Esophagus (tissue), 2 donors: ENCODE measurements at regions not wholly inside any gene's neighbourhood (a gene's known extent, or its start where the extent isn't known, plus 50 kb on each side); places are given as distances from the start of the nearest gene placed in this dataset.

Source experiments
- H3K27ac ChIP-seq, 2 donors: one replicate each; pipeline ENCODE4 v1.5.1; 2013; ENCODE audit warnings: low read depth in 2 of 2, mild to moderate bottlenecking in 2 of 2, inconsistent platforms in 1 of 2, low read length in 1 of 2, moderate library complexity in 1 of 2
- H3K27me3 ChIP-seq, 2 donors: one replicate each; pipeline ENCODE4 v1.6.1; 2013; ENCODE audit warnings: low read length in 2 of 2, control low read depth in 1 of 2, mild to moderate bottlenecking in 1 of 2; ENCODE audit not compliant: insufficient read depth in 2 of 2, control insufficient read depth in 1 of 2
- H3K36me3 ChIP-seq, 2 donors: one replicate each; pipeline ENCODE4 v1.6.1; 2013; ENCODE audit warnings: low read length in 1 of 2; ENCODE audit not compliant: control insufficient read depth in 2 of 2, insufficient read depth in 2 of 2
- H3K4me1 ChIP-seq, 2 donors: one replicate each; pipeline ENCODE4 v1.6.1; 2013; ENCODE audit warnings: low read length in 1 of 2; ENCODE audit not compliant: control insufficient read depth in 2 of 2, insufficient read depth in 2 of 2
- H3K4me3 ChIP-seq, 2 donors: one replicate each; pipeline ENCODE4 v1.5.1; 2013; ENCODE audit warnings: low read length in 2 of 2, mild to moderate bottlenecking in 2 of 2, low read depth in 1 of 2, moderate library complexity in 1 of 2
- H3K9me3 ChIP-seq, 2 donors: one replicate each; pipeline ENCODE4 v1.6.1; 2013; ENCODE audit warnings: mild to moderate bottlenecking in 2 of 2, low read depth in 1 of 2, low read length in 1 of 2, moderate library complexity in 1 of 2; ENCODE audit not compliant: control insufficient read depth in 2 of 2, insufficient read depth in 1 of 2
- WGBS, 2 donors: extraction: QIAGEN DNeasy Blood & Tissue Kit; methylation state at CpG; one replicate each; pipeline ENCODE4 v1.1.7; 2013; 5-methylcytosine and 5-hydroxymethylcytosine counted together
- donor health status: healthy with polysubstance abuse.
- donor health status: Bipolar disorder and iron deficiency.

DNA sequence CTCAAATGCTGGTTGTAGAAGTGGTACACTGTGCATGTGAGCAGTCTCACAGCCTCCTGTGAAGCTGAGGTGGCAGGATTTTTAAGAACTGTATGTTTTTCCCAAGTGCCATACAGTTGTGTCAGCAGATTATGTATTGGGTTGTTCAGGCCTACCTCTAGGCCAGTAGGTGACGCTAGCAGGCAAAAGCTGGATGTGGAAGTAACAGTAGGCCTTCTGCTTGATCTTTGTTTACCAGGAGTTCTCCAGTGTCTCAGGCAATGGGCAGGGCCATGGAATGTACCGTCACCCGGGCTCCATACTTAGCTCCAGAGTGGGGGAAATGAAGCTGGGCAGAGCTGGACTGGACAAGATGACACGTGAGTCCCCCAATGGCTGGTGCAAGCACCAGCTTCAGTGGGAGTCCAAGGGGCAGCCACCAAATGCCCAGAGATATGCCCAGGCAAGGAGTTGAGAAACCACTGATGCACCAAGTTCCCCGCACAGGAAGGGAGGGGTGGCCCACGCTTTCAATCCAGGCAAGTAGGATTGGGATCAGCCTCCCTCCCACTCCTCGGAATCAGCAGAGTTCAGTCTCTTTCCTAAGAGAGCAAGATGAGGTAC lies 289.7 kb downstream of the HTR1B start:
- Histone ChIP-seq H3K36me3 (no peaks in the 10 kb centered on the region), H3K27me3 (no peaks in the 10 kb centered on the region), H3K4me1 (no peaks in the 10 kb centered on the region), H3K27ac (no peak overlapping the region), H3K4me3 (no peak overlapping the region), H3K9me3 (peaks cover 3 to 10% of the 10 kb centered on the region in 2 donors)
- WGBS, 2 donors, result 78 to 84% methylated on average over 7 of the region's 7 CpGs

DNA sequence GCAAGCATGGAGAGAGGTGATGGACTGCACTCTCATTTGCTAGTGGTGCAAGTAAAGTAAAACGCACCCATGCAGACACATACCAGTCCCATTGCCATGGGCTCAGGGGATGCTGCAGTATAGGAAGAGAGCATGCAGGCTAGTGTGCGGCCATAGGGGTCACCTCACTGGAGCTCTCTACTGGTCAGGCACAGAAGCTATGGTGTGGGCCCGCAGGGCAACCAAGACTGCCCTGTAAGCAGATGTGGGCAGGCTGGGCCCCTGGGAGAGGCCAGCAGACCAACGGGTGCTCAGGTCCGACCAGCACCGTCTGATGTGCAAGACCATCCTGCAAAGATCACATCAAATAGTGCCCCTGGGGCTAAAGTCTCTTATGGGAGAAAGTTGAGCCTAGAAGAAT lies 290.7 kb downstream of the HTR1B start:
- Histone ChIP-seq H3K4me1 (no peaks in the 10 kb centered on the region), H3K36me3 (no peaks in the 10 kb centered on the region), H3K27ac (no peak overlapping the region), H3K9me3 (peaks cover 3 to 10% of the 10 kb centered on the region in 2 donors), H3K4me3 (no peak overlapping the region), H3K27me3 (no peaks in the 10 kb centered on the region)
- 84 to 93% methylated on average over 6 of the region's 6 CpGs for WGBS, 2 donors

DNA sequence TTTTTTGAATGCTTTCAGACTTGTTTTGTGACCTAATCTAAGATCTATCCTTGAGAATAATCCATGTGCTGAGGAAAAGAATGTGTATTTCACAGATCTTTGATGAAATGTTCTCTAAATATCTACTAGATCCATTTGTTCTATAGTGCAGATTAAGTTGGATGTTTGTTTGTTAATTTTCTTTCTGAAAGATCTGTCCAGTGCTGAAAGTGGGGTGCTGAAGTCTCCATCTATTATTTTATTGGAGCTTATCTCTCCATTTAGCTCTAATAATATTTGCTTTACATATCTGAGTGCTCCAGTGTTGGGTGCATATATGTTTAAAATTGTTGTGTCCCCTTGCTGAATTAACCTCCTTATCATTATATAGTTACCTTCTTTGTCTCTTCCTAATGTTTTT lies 303.6 kb downstream of the HTR1B start:
- no peaks in the 10 kb centered on the region for H3K27me3 ChIP-seq
- no peaks in the 10 kb centered on the region for H3K9me3 ChIP-seq

DNA sequence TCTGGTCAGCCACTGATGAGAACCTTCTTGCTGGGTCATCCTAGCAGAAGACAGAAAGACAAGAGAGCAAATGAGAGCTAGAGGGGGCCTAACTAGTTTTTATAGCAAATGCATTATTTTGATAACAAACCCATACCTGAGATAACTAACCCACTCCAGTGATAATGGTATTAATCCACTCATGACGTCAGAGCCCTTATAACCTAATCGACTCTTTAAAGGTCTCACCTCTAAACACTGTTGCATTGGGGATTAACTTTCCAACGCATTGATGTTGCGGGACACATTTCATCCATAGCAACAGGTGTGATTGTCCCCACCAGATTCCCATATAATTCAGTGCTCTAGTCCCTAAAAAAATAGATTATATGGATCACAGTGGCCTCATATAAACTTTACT lies 312.1 kb downstream of the HTR1B start:
- no peaks in the 10 kb centered on the region for H3K9me3 ChIP-seq
- H3K27ac ChIP-seq, result no peak overlapping the region
- WGBS, 2 donors, result 66 to 72% methylated on average over 4 of the region's 4 CpGs
- no peaks in the 10 kb centered on the region for H3K36me3 ChIP-seq
- no peak overlapping the region for H3K4me3 ChIP-seq
- no peaks in the 10 kb centered on the region for H3K4me1 ChIP-seq
- no peaks in the 10 kb centered on the region for H3K27me3 ChIP-seq

More for the DNA sequence above, 303.6 kb downstream of the HTR1B start:
- Histone ChIP-seq H3K4me3 (no peak overlapping the region), H3K27ac (no peak overlapping the region), H3K36me3 (no peaks in the 10 kb centered on the region), H3K4me1 (no peaks in the 10 kb centered on the region)

DNA sequence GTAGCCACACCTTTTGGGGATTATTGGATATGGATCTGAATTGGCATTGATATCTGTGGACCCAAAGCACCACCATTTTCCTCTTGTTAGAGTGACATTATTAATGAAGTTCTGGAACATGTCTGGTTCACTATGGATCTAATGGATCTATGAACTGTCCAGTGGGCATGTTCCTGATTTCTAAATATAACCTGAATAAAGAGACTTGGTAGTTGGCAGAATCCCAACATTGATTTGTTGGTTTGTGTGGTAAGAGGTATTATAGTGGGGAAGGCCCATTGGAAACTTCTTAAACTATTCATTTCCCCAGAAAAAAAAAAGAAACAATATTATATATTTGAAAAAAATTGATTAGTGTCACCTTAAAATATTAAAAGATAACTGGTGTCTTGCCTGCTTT lies 312.6 kb downstream of the HTR1B start:
- no peak overlapping the region for H3K4me3 ChIP-seq
- H3K27me3 ChIP-seq, result no peaks in the 10 kb centered on the region
- H3K4me1 ChIP-seq, result no peaks in the 10 kb centered on the region
- no peaks in the 10 kb centered on the region for H3K9me3 ChIP-seq
- no peak overlapping the region for H3K27ac ChIP-seq
- H3K36me3 ChIP-seq, result no peaks in the 10 kb centered on the region

DNA sequence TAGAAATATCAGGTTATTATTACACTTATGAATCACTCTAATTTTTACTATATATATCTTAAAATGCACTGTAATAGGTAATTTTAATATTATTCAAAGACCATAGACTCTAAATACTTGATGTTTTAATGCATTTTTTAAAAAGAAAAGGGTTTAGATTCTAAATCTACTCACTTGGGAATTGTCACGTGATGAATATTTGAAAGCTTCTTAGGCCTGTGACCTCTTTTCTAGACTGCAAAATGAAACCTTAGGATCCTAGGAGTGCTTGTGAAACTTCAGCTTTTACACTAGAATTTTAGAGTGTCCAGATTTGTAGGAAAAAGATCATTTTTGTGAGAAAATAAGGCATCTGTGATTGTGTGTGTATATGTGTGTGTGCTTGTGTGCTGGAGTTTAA lies 318.0 kb downstream of the HTR1B start:
- 77 to 80% methylated on average over 1 of the region's 1 CpG for whole genome bisulfite sequencing, 2 donors
- no peaks in the 10 kb centered on the region for H3K27me3 ChIP-seq
- H3K36me3 ChIP-seq, result no peaks in the 10 kb centered on the region
- no peak overlapping the region for H3K4me3 ChIP-seq
- H3K4me1 ChIP-seq, result no peaks in the 10 kb centered on the region
- no peak overlapping the region for H3K27ac ChIP-seq
- H3K9me3 ChIP-seq, result no peaks in the 10 kb centered on the region

DNA sequence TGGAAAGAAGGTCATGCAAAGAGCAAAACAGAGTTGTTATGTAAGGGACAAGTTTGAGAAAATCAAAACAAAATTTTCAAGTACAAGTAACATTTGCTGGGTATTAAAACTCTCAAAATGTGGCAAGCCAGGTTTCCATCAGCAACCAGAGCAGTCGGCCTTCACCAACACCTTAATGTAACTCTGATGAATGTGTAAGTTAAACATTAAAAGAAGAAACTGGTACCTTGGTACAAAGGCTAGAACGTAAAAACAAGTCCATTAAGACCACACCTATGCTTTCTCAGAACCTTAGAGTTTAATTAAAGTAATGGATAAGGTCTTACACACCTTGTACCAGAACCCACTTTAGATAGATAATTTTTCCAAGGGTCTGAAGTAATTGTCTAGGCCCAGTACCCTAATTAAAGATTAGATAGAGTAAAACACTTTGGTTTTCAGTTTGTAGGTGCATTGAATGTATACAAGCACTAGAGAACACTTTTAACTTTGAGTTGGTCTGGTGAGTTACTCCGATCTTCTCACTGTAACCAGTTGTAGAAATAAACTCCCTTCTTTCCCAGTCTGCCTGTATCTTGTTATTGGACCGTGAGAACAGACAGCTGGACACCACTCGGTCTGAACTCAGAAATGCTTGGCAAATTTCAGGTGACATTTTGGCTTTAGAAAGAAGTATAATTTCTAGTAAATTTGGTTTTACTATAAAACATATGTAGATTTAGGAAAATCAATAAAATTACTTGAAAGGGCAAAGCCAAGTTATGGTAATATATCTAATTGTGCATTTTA lies 319.4 kb downstream of the HTR1B start:
- Histone ChIP-seq H3K4me1 (no peaks in the 10 kb centered on the region), H3K27me3 (no peaks in the 10 kb centered on the region), H3K4me3 (no peak overlapping the region), H3K27ac (no peak overlapping the region), H3K36me3 (no peaks in the 10 kb centered on the region), H3K9me3 (no peaks in the 10 kb centered on the region)
- 72 to 80% methylated on average over 5 of the region's 5 CpGs for WGBS, 2 donors

DNA sequence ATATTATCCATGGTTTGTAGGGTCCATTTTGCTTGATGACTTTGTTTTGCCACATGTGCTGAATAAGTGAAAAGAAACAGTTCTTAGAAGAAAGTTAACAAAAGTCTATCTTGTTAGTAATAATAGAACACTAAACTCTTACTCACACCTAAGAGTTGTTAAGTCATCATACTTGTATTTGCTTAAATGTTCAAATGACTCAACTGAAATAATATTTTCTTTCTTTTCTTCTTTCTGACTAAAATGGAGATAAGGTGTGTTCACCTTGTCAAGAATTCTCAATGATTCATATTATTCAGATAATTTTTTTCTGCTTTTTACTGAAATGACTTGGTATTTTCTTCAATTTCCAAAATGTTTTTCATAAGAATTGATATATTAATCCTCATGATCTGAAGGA lies 327.2 kb downstream of the HTR1B start:
- Histone ChIP-seq H3K36me3 (no peaks in the 10 kb centered on the region), H3K4me3 (no peak overlapping the region), H3K27me3 (no peaks in the 10 kb centered on the region), H3K27ac (no peak overlapping the region), H3K4me1 (no peaks in the 10 kb centered on the region), H3K9me3 (no peaks in the 10 kb centered on the region)

DNA sequence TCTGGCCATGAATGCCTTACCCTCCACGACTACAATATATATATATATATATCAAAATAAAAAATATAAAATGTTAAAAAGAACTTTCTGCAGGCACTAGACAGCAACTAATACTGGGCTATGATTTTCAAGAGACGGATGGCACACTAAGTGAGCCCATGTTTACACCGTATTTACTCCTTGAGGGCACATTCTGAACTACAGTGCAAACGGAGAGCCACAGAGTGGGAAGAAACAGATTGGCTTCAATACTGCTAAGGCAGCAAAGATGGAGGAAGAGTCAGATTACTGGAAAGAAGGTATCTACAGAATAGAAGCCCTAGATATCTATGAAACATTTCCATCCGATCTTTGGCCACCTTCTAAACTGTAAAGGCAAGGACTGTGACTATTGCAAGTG lies 330.3 kb downstream of the HTR1B start:
- 88 to 89% methylated on average over 5 of the region's 5 CpGs for WGBS, 2 donors

DNA sequence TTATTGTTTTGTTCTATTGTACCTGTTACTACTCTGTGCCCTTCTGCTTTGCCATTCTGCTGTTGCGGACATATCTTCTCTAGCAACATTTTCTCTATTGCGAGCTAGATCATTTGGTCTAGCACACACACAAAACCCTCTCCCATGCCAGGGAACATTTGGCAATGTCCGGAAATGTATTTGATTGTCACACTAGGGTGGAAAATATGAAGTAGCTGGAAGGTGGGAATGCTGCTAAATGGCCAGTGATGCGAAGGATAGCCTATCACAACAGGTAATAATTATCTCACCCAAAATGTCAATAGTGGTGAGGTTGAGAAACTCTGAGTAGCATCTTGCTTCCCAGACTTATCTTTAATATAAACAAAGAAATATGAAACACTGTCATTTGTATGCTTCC lies 331.9 kb downstream of the HTR1B start:
- H3K4me3 ChIP-seq, result no peak overlapping the region
- WGBS, 2 donors, result 90% methylated on average over 4 of the region's 4 CpGs
- no peaks in the 10 kb centered on the region for H3K9me3 ChIP-seq
- H3K4me1 ChIP-seq, result no peaks in the 10 kb centered on the region
- H3K27me3 ChIP-seq, result no peaks in the 10 kb centered on the region
- H3K27ac ChIP-seq, result no peak overlapping the region
- H3K36me3 ChIP-seq, result no peaks in the 10 kb centered on the region

More for the DNA sequence above, 330.3 kb downstream of the HTR1B start:
- Histone ChIP-seq H3K4me3 (no peak overlapping the region), H3K27me3 (no peaks in the 10 kb centered on the region), H3K9me3 (no peaks in the 10 kb centered on the region), H3K27ac (no peak overlapping the region), H3K4me1 (no peaks in the 10 kb centered on the region), H3K36me3 (no peaks in the 10 kb centered on the region)
